GM13977 (cell line): ENCODE measurements at regions not wholly inside any gene's neighbourhood (a gene's known extent, or its start where the extent isn't known, plus 50 kb on each side); places are given as distances from the start of the nearest gene placed in this dataset.

ENCODE experiments used
- DNase-seq: peaks from one replicate; pipeline ENCODE4 v3.0.0; 2012; ENCODE audit warnings: low spot score
- in situ Hi-C: fragments of 300-500 bp; cut with MboI; formaldehyde crosslinking; loops from one replicate; pipeline ENCODE4 v1.12.0; 2022; ENCODE audit warnings: low sequenced_read_pairs, low pct_unique_long_range_greater_than_20kb, mixed read lengths, inconsistent platforms; ENCODE audit not compliant: unreplicated experiment
- TF ChIP-seq, protein P1 (sequence below): IDR thresholded peaks from 2 replicates; pipeline ENCODE4 v1.5.1; 2012; ENCODE audit warnings: mild to moderate bottlenecking, control low read depth; ENCODE audit not compliant: insufficient read depth; ENCODE audit errors: extremely low read depth, missing control alignments

DNA sequence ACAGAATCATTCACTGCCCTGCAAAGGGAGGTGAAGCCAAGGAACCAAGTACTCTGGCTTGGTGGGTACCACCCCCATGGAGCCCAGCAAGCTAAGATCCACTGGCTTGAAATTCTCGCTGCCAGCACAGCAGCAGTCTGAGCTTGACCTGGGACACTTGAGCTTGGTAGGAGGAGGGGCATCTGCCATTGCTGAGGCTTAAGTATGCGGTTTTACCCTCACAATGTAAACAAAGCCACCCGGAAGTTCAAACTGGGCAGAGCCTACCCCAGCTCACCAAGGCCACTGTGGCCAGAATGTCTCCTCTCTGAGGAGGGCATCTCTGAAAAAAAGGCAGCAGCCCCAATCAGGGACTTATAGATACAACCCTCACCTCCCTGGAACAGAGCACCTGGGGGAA is 1050.0 kb upstream of the GHITM start:
- in situ Hi-C loops, result no loop called here
- no peak for DNase-seq
- TF ChIP-seq, protein P1, sequence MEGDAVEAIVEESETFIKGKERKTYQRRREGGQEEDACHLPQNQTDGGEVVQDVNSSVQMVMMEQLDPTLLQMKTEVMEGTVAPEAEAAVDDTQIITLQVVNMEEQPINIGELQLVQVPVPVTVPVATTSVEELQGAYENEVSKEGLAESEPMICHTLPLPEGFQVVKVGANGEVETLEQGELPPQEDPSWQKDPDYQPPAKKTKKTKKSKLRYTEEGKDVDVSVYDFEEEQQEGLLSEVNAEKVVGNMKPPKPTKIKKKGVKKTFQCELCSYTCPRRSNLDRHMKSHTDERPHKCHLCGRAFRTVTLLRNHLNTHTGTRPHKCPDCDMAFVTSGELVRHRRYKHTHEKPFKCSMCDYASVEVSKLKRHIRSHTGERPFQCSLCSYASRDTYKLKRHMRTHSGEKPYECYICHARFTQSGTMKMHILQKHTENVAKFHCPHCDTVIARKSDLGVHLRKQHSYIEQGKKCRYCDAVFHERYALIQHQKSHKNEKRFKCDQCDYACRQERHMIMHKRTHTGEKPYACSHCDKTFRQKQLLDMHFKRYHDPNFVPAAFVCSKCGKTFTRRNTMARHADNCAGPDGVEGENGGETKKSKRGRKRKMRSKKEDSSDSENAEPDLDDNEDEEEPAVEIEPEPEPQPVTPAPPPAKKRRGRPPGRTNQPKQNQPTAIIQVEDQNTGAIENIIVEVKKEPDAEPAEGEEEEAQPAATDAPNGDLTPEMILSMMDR, result no peak

GRCh38 chr10:83104616-83105015 is 1034.7 kb upstream of the GHITM start:
- DNase-seq, result no peak
- in situ Hi-C loops, result no loop called here
- TF ChIP-seq, protein P1, result no peak

DNA sequence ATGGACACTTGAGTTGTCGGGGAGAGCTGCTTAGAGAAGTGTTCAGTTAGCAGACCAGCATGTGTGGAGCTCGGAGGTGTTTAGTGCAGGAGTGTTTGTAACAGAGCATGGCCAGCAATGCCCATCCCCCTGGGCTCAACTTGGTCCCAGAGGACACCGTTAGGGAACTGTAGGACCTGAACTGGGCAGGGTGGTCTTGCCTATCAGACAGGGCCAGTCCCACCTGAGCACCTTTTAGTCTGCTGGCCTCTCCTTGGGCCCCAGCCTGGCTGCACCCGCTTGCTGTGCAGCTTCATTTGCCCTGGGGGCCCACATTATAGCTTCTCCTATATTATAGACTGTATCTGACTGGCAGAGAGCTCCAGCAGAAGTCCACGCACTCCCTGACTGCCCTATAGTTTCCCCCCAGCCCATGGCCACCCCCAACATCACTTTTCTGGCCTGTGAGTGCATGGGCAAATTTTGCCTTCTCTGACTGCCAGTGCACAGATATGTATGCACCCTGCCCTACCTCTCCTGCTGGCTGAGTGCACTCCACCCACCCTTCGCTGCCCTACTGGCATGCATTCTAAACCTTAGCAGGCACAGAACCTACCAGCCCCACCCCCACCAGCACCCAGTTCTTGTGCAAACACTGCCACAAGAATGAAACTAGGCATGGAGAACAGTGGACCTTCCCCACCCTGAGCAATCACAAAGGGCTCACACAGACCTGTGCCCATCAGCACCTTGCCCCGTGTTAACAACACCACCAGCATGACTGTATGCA is 1030.6 kb upstream of the GHITM start:
- in situ Hi-C loops, result no loop called here
- TF ChIP-seq, protein P1, result no peak
- DNase-seq, result no peak

DNA sequence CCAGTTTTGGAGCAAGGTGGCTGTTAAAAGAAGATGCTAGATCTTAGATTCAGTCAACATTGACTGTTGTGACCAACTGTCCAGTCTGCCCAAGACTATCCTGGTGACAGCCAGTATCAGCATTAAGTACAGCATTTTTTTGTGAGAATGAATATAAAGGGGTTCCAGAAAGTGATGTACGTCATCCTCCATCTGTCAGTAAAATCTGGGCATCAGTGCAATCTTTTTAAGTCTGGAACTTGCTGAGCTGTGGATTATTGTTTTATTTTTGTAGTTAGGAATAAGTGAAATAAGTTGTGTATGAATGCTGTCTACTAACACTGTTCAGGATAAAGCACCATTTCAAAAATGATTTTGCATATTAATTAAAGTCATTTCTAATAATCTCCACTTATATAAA is 1020.0 kb upstream of the GHITM start:
- TF ChIP-seq, protein P1, result no peak
- DNase-seq, result no peak
- in situ Hi-C loops, result no loop called here

DNA sequence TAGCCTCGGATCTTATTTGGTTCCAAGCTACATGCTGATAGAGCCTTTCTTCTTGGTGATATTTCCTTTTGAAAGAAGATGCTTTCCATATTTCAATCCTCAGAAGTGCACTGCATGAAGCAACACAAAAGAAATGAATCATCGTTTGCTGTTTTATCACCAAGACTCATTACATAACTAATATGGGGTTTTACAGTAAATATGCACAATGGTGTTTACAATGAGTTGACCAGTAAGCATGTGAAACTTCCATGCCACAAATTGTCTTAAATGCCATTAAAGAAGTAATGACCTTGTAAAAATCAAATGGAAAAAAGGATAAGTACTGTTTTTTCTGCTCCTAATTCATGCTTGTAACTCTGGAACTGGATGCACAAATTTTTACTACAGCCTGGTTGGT is 1017.0 kb upstream of the GHITM start:
- TF ChIP-seq, protein P1, result no peak
- no peak for DNase-seq
- in situ Hi-C loops, result no loop called here

DNA sequence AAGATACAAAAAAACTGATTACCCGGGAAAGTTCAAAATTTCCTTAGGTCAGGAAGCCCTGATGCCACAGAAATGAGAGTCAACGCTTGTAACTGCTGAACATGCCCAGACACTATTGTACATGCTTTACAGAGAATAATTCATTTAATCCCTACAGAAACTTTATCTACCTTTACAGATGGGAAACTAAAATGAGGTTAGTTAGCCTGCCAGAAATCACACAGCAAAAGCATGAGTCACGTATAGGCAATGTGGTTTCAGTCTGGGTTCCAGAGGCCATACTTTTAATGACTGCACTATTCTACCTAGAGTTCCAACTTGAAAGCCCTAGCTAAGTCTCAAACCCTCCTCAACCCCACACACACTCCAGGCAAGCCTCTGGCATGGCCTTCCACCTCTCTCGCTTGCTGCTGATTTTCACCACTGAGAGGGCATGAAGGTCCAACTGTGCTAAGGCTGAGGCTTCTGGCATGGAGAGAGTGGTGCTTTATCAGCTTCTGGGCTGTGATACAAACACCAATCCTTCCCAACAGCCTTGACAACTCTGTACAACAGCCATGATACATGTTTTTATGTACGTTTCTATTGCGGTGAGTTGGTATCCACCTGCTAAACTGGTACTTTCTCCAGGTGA is 1011.2 kb upstream of the GHITM start:
- TF ChIP-seq, protein P1, result no peak
- DNase-seq, result no peak
- in situ Hi-C loops, result no loop called here
